ENCODE measurements at regions not wholly inside any gene's neighbourhood (a gene's known extent, or its start where the extent isn't known, plus 50 kb on each side); places are given as distances from the start of the nearest gene placed in this dataset.

DNA sequence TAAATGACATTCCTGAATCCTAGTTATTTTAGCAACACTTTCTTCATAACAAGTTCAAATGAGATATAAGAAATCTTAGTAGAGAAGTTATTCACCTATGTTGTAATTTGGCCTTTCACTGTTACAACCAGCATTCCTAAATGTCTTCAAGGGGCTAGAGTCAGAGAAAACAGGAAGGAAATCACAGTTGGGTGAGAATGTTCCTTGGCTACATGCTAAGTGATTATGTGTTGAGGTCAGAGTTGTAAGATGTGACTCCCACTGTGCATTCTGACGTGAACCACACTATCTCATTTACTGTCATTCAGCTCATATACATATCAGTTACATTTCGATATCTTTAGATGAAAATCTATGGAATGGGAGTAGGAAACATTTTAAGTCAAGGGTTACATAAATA is 51.0 kb upstream of the MLIP start:
- no peak for FAIRE-seq
